ENCODE measurements at regions not wholly inside any gene's neighbourhood (a gene's known extent, or its start where the extent isn't known, plus 50 kb on each side); places are given as distances from the start of the nearest gene placed in this dataset.

GRCh38 chrX:102859550-102859871 is 77.6 kb upstream of the RAB40AL start:
- TF ChIP-seq POLR2A (IDR thresholded peaks at IDR 0.05): no peak
- TF ChIP-seq CTCF (IDR thresholded peaks at IDR 0.05): no peak

Measured in breast epithelium (tissue), 3 donors.